CD8-positive, alpha-beta memory T cell (primary cell): ENCODE measurements at regions not wholly inside any gene's neighbourhood (a gene's known extent, or its start where the extent isn't known, plus 50 kb on each side); places are given as distances from the start of the nearest gene placed in this dataset.

Experiments
- CTCF ChIA-PET: fragments of 350-600 bp; sonication (Branson Sonifier 250); formaldehyde crosslinking; loops from one replicate; lab custom pipeline; 2021; ENCODE audit warnings: antibody characterized with exemption; lab: Charles Lee
- POLR2A ChIA-PET: fragments of 350-600 bp; sonication (Branson Sonifier 250); formaldehyde crosslinking; loops from one replicate; lab custom pipeline; 2021; ENCODE audit warnings: antibody characterized with exemption; lab: Charles Lee
- DNase-seq, 5 donors: peaks; one replicate each; pipeline versions ENCODE4 v3.0.0 to v3.0.0-alpha.2; 2020 to 2022; ENCODE audit warnings: mixed read lengths in 1 of 5
- H3K27ac ChIP-seq: one replicate; pipeline ENCODE4 v1.7.0; 2013; ENCODE audit warnings: low read depth, mild to moderate bottlenecking, low read length, moderate library complexity
- H3K27me3 ChIP-seq: 2 replicates; pipeline ENCODE4 v1.7.0; 2013; ENCODE audit warnings: low read length, mild to moderate bottlenecking; ENCODE audit not compliant: insufficient read depth, poor library complexity, severe bottlenecking
- H3K36me3 ChIP-seq: 2 replicates; pipeline ENCODE4 v1.7.0; 2013; ENCODE audit warnings: mild to moderate bottlenecking, low read length, moderate library complexity; ENCODE audit not compliant: insufficient read depth
- H3K4me1 ChIP-seq: 2 replicates; pipeline ENCODE4 v1.7.0; 2013; ENCODE audit warnings: mild to moderate bottlenecking, low read length, moderate library complexity; ENCODE audit not compliant: insufficient read depth
- H3K4me3 ChIP-seq: 2 replicates; pipeline ENCODE4 v1.7.0; 2013; ENCODE audit warnings: mild to moderate bottlenecking, low read length
- H3K9me3 ChIP-seq: 2 replicates; pipeline ENCODE4 v1.7.0; 2013; ENCODE audit warnings: mild to moderate bottlenecking, low read length
- H3K27ac Mint-ChIP-seq, 8 donors: one replicate each; pipeline ENCODE4 v1.8.0; 2020 to 2021; ENCODE audit warnings: mixed read lengths in 8 of 8, mild to moderate bottlenecking in 6 of 8, inconsistent platforms in 3 of 8, moderate library complexity in 3 of 8
- H3K27me3 Mint-ChIP-seq, 2 donors: one replicate each; pipeline ENCODE4 v1.8.0; 2020 to 2021; ENCODE audit warnings: mixed read lengths in 2 of 2, mild to moderate bottlenecking in 1 of 2, moderate library complexity in 1 of 2
- H3K36me3 Mint-ChIP-seq, 3 donors: one replicate each; pipeline ENCODE4 v1.8.0; 2020 to 2021; ENCODE audit warnings: mixed read lengths in 3 of 3, inconsistent platforms in 1 of 3, mild to moderate bottlenecking in 1 of 3
- H3K4me1 Mint-ChIP-seq, 3 donors: one replicate each; pipeline ENCODE4 v1.8.0; 2020 to 2021; ENCODE audit warnings: mixed read lengths in 3 of 3, inconsistent platforms in 1 of 3, mild to moderate bottlenecking in 1 of 3
- H3K4me3 Mint-ChIP-seq, 7 donors: one replicate each; pipeline ENCODE4 v1.8.0; 2020 to 2021; ENCODE audit warnings: mixed read lengths in 7 of 7, mild to moderate bottlenecking in 6 of 7, moderate library complexity in 4 of 7, inconsistent platforms in 2 of 7
- H3K9me3 Mint-ChIP-seq, 5 donors: one replicate each; pipeline ENCODE4 v1.8.0; 2020 to 2022; ENCODE audit warnings: mixed read lengths in 5 of 5, mild to moderate bottlenecking in 3 of 5, moderate library complexity in 2 of 5, inconsistent platforms in 1 of 5

GRCh38 chr19:32166238-32166637, 179.2 kb upstream of the ZNF507 start:
- H3K4me1 ChIP-seq = no peaks in the 10 kb centered on the region
- ChIA-PET POLR2A (no interaction called here), CTCF (no interaction called here)
- no peaks in the 10 kb centered on the region for H3K36me3 ChIP-seq
- peak overlapping the region in 1 of 7 donors; percentile 13 for H3K4me3 Mint-ChIP-seq
- no peaks in the 10 kb centered on the region for H3K36me3 Mint-ChIP-seq
- DNase-seq = no peak
- no peaks in the 10 kb centered on the region for H3K9me3 ChIP-seq
- no peak overlapping the region for H3K4me3 ChIP-seq
- H3K27ac Mint-ChIP-seq = no peak overlapping the region
- peaks cover 6% of the 10 kb centered on the region for H3K27me3 ChIP-seq
- peaks cover 0 to under 1% (median 0%) of the 10 kb centered on the region in 5 donors for H3K9me3 Mint-ChIP-seq
- no peak overlapping the region for H3K27ac ChIP-seq
- no peaks in the 10 kb centered on the region for H3K4me1 Mint-ChIP-seq
- H3K27me3 Mint-ChIP-seq = peaks cover 5 to 14% of the 10 kb centered on the region in 2 donors

- Histone ChIP-seq H3K27ac (no peak overlapping the region), H3K36me3 (no peaks in the 10 kb centered on the region), H3K4me3 (no peak overlapping the region), H3K27me3 (peaks cover 6% of the 10 kb centered on the region), H3K9me3 (no peaks in the 10 kb centered on the region), H3K4me1 (no peaks in the 10 kb centered on the region)
- POLR2A ChIA-PET = no interaction called here
- DNase-seq = no peak
- no peaks in the 10 kb centered on the region for H3K4me1 Mint-ChIP-seq
- H3K4me3 Mint-ChIP-seq = no peak overlapping the region
- H3K9me3 Mint-ChIP-seq = peaks cover 0 to 3% (median 0%) of the 10 kb centered on the region in 5 donors
- peaks cover 8 to 14% of the 10 kb centered on the region in 2 donors for H3K27me3 Mint-ChIP-seq
- CTCF ChIA-PET = no interaction called here
- H3K27ac Mint-ChIP-seq = peak overlapping the region in 1 of 8 donors; percentile 52
- no peaks in the 10 kb centered on the region for H3K36me3 Mint-ChIP-seq
Measured at GRCh38 chr19:32168111-32168510, 177.3 kb upstream of the ZNF507 start.

- Mint-ChIP-seq H3K9me3 (peaks cover 0 to 3% (median 0%) of the 10 kb centered on the region in 5 donors), H3K4me3 (no peak overlapping the region), H3K36me3 (no peaks in the 10 kb centered on the region), H3K4me1 (no peaks in the 10 kb centered on the region), H3K27ac (no peak overlapping the region), H3K27me3 (peaks cover 10 to 14% of the 10 kb centered on the region in 2 donors)
- ChIA-PET POLR2A (no interaction called here), CTCF (no interaction called here)
- Histone ChIP-seq H3K9me3 (no peaks in the 10 kb centered on the region), H3K27ac (no peak overlapping the region), H3K4me1 (no peaks in the 10 kb centered on the region), H3K4me3 (no peak overlapping the region), H3K36me3 (no peaks in the 10 kb centered on the region), H3K27me3 (peaks cover 6% of the 10 kb centered on the region)
- DNase-seq = no peak
Measured at GRCh38 chr19:32168606-32169005, 176.8 kb upstream of the ZNF507 start.

- Mint-ChIP-seq H3K27ac (no peak overlapping the region), H3K4me3 (no peak overlapping the region), H3K36me3 (no peaks in the 10 kb centered on the region), H3K9me3 (peaks cover 0 to 3% (median 0%) of the 10 kb centered on the region in 5 donors), H3K27me3 (peaks cover 5 to 10% of the 10 kb centered on the region in 2 donors), H3K4me1 (no peaks in the 10 kb centered on the region)
- Histone ChIP-seq H3K9me3 (no peaks in the 10 kb centered on the region), H3K4me1 (no peaks in the 10 kb centered on the region), H3K27ac (no peak overlapping the region), H3K27me3 (no peaks in the 10 kb centered on the region), H3K4me3 (no peak overlapping the region), H3K36me3 (no peaks in the 10 kb centered on the region)
- ChIA-PET CTCF (no interaction called here), POLR2A (no interaction called here)
- no peak for DNase-seq
Measured at GRCh38 chr19:32171719-32172151, 173.7 kb upstream of the ZNF507 start.

- no peak overlapping the region for H3K4me3 ChIP-seq
- H3K27me3 ChIP-seq = no peaks in the 10 kb centered on the region
- no peak overlapping the region for H3K27ac Mint-ChIP-seq
- H3K9me3 ChIP-seq = no peaks in the 10 kb centered on the region
- H3K27ac ChIP-seq = no peak overlapping the region
- POLR2A ChIA-PET = no interaction called here
- no peaks in the 10 kb centered on the region for H3K36me3 ChIP-seq
- H3K27me3 Mint-ChIP-seq = peaks cover 3 to 12% of the 10 kb centered on the region in 2 donors
- no peaks in the 10 kb centered on the region for H3K36me3 Mint-ChIP-seq
- DNase-seq = no peak
- H3K9me3 Mint-ChIP-seq = peaks cover 0 to 3% (median 0%) of the 10 kb centered on the region in 5 donors
- H3K4me1 Mint-ChIP-seq = no peaks in the 10 kb centered on the region
- no peaks in the 10 kb centered on the region for H3K4me1 ChIP-seq
- CTCF ChIA-PET = no interaction called here
- H3K4me3 Mint-ChIP-seq = no peak overlapping the region
Measured at GRCh38 chr19:32172566-32173160, 172.7 kb upstream of the ZNF507 start.

- Mint-ChIP-seq H3K4me3 (no peak overlapping the region), H3K27ac (no peak overlapping the region), H3K36me3 (no peaks in the 10 kb centered on the region), H3K27me3 (peaks cover 3 to 7% of the 10 kb centered on the region in 2 donors), H3K4me1 (no peaks in the 10 kb centered on the region), H3K9me3 (peaks cover 0 to 5% (median 0%) of the 10 kb centered on the region in 5 donors)
- H3K27ac ChIP-seq = no peak overlapping the region
- no peaks in the 10 kb centered on the region for H3K36me3 ChIP-seq
- no peaks in the 10 kb centered on the region for H3K27me3 ChIP-seq
- no peak overlapping the region for H3K4me3 ChIP-seq
- H3K9me3 ChIP-seq = no peaks in the 10 kb centered on the region
- DNase-seq = no peak
- CTCF ChIA-PET = no interaction called here
- no peaks in the 10 kb centered on the region for H3K4me1 ChIP-seq
- POLR2A ChIA-PET = interaction anchor here (0.7 kb wide), 1 partner anchor 1502 kb away, joined by 5 read pairs; no protein-coding TSS in a partner anchor
Measured at GRCh38 chr19:32173836-32174235, 171.6 kb upstream of the ZNF507 start.

GRCh38 chr19:32174386-32175113, 170.9 kb upstream of the ZNF507 start:
- no peaks in the 10 kb centered on the region for H3K36me3 Mint-ChIP-seq
- CTCF ChIA-PET = interaction anchor here (1.2 kb wide), 1 partner anchor 49 kb away, joined by 3 read pairs; no protein-coding TSS in a partner anchor

GRCh38 chr19:32176591-32176990, 168.8 kb upstream of the ZNF507 start:
- CTCF ChIA-PET = no interaction called here
- Mint-ChIP-seq H3K27me3 (peaks cover 0 to 9% of the 10 kb centered on the region in 2 donors), H3K4me1 (no peaks in the 10 kb centered on the region), H3K27ac (no peak overlapping the region), H3K36me3 (no peaks in the 10 kb centered on the region), H3K4me3 (no peak overlapping the region), H3K9me3 (peaks cover 0 to 4% (median 0%) of the 10 kb centered on the region in 5 donors)
- DNase-seq = no peak
- Histone ChIP-seq H3K4me3 (no peak overlapping the region), H3K27me3 (no peaks in the 10 kb centered on the region), H3K4me1 (no peaks in the 10 kb centered on the region), H3K9me3 (no peaks in the 10 kb centered on the region), H3K27ac (no peak overlapping the region), H3K36me3 (no peaks in the 10 kb centered on the region)
- POLR2A ChIA-PET = no interaction called here

More at GRCh38 chr19:32174386-32175113, 170.9 kb upstream of the ZNF507 start:
- H3K4me1 Mint-ChIP-seq = no peaks in the 10 kb centered on the region
- no peaks in the 10 kb centered on the region for H3K36me3 ChIP-seq
- DNase-seq = no peak
- no peaks in the 10 kb centered on the region for H3K9me3 ChIP-seq
- H3K4me3 ChIP-seq = no peak overlapping the region
- H3K4me1 ChIP-seq = no peaks in the 10 kb centered on the region
- no peak overlapping the region for H3K27ac ChIP-seq
- peaks cover 0 to 6% (median 0%) of the 10 kb centered on the region in 5 donors for H3K9me3 Mint-ChIP-seq
- no peak overlapping the region for H3K27ac Mint-ChIP-seq
- POLR2A ChIA-PET = interaction anchor here (0.7 kb wide), 1 partner anchor 1503 kb away, joined by 5 read pairs; no protein-coding TSS in a partner anchor
- no peaks in the 10 kb centered on the region for H3K27me3 ChIP-seq
- H3K4me3 Mint-ChIP-seq = no peak overlapping the region
- H3K27me3 Mint-ChIP-seq = peaks cover 3 to 9% of the 10 kb centered on the region in 2 donors
